Activated CD4-positive, alpha-beta T cell treated with anti-CD3 and anti-CD28 coated beads for 36 hours (primary cell): ENCODE measurements at regions not wholly inside any gene's neighbourhood (a gene's known extent, or its start where the extent isn't known, plus 50 kb on each side); places are given as distances from the start of the nearest gene placed in this dataset.
"Not testable (repeated sequence)": the region's sequence is repeated elsewhere in the genome, so short reads cannot be mapped to it uniquely, and the experiment has no call there.

Experiments
- ATAC-seq: fragments of 200-7000 bp; cut with Tn5 transposase; one replicate; pipeline ENCODE4 v1.10.0; 2021; ENCODE audit warnings: mild to moderate bottlenecking, moderate library complexity
- CTCF ChIA-PET: fragments of 350-600 bp; sonication (Branson Sonifier 250); formaldehyde crosslinking; loops from one replicate; lab custom pipeline; 2021; ENCODE audit warnings: antibody characterized with exemption; lab: Charles Lee
- POLR2A ChIA-PET: fragments of 350-600 bp; sonication (Branson Sonifier 250); formaldehyde crosslinking; loops from one replicate; lab custom pipeline; 2021; ENCODE audit warnings: antibody characterized with exemption, inconsistent platforms; lab: Charles Lee
- DNase-seq: peaks from one replicate; pipeline ENCODE4 v3.0.0-alpha.2; 2020
- H3K27ac Mint-ChIP-seq: one replicate; pipeline ENCODE4 v1.8.0; 2021; ENCODE audit warnings: mixed read lengths
- H3K27me3 Mint-ChIP-seq: one replicate; pipeline ENCODE4 v1.8.0; 2021; ENCODE audit warnings: mixed read lengths
- H3K36me3 Mint-ChIP-seq: one replicate; pipeline ENCODE4 v1.8.0; 2021; ENCODE audit warnings: low read depth, mixed read lengths
- H3K4me1 Mint-ChIP-seq: one replicate; pipeline ENCODE4 v1.8.0; 2021; ENCODE audit warnings: mixed read lengths
- H3K4me3 Mint-ChIP-seq: one replicate; pipeline ENCODE4 v1.8.0; 2021; ENCODE audit warnings: mild to moderate bottlenecking, moderate library complexity, mixed read lengths
- H3K9me3 Mint-ChIP-seq: one replicate; pipeline ENCODE4 v1.8.0; 2021; ENCODE audit warnings: low read depth, mixed read lengths
- intact Hi-C, 2 experiments: fragments of 100-400 bp; cut with DNase I in 1 of 2; cut with micrococcal nuclease in 1 of 2; formaldehyde crosslinking; loops; one replicate each; pipeline versions ENCODE4 v1.14.2 to v1.15.1; 2022 to 2024; cut with DNase I, micrococcal nuclease

- ATAC-seq (no peak), DNase-seq (no peak)
- no peak overlapping the region for H3K4me3 Mint-ChIP-seq
- no peaks in the 10 kb centered on the region for H3K27me3 Mint-ChIP-seq
- H3K36me3 Mint-ChIP-seq: no peaks in the 10 kb centered on the region
- no peaks in the 10 kb centered on the region for H3K9me3 Mint-ChIP-seq
- ChIA-PET POLR2A (no interaction called here), CTCF (no interaction called here)
- intact Hi-C loops: no loop called here
- H3K27ac Mint-ChIP-seq: no peak overlapping the region
- no peaks in the 10 kb centered on the region for H3K4me1 Mint-ChIP-seq
Measured at GRCh38 chr1:197985351-197985750, 68.2 kb downstream of the LHX9 start.

GRCh38 chr1:197986817-197987216, 69.6 kb downstream of the LHX9 start:
- no peaks in the 10 kb centered on the region for H3K27me3 Mint-ChIP-seq
- POLR2A ChIA-PET: no interaction called here
- H3K27ac Mint-ChIP-seq: no peak overlapping the region
- CTCF ChIA-PET: no interaction called here
- no peak overlapping the region for H3K4me3 Mint-ChIP-seq
- ATAC-seq (no peak), DNase-seq (no peak)
- intact Hi-C loops: no loop called here
- no peaks in the 10 kb centered on the region for H3K9me3 Mint-ChIP-seq
- H3K4me1 Mint-ChIP-seq: no peaks in the 10 kb centered on the region
- no peaks in the 10 kb centered on the region for H3K36me3 Mint-ChIP-seq

- ChIA-PET CTCF (interaction anchor here (0.7 kb wide), 1 partner anchor 21 kb away, joined by 3 read pairs; no protein-coding TSS in a partner anchor), POLR2A (no interaction called here)
- Mint-ChIP-seq H3K36me3 (no peaks in the 10 kb centered on the region), H3K27me3 (no peaks in the 10 kb centered on the region), H3K4me1 (no peaks in the 10 kb centered on the region), H3K9me3 (no peaks in the 10 kb centered on the region), H3K4me3 (no peak overlapping the region), H3K27ac (no peak overlapping the region)
- DNase-seq (no peak), ATAC-seq (no peak)
- intact Hi-C loops: no loop called here
Measured at GRCh38 chr1:197987294-197987693, 70.1 kb downstream of the LHX9 start.

DNA sequence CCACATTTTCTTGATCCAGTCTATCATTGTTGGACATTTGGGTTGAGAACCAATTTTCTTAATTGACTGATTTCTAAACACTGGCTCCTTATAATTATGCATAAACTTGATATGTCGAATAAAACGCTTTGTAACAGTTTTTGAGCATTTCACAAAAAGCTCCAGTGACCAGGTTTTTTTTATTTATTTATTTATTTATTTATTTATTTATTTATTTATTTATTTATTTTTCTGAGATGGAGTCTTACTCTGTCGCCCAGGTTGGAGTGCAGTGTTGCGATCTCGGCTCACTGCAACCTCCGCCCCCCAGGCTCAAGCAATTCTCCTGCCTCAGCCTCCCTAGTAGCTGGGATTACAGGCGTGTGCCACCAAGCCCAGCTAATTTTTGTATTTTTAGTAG, 71.4 kb downstream of the LHX9 start:
- intact Hi-C loops, H3K27ac Mint-ChIP-seq, POLR2A ChIA-PET, H3K36me3 Mint-ChIP-seq, DNase-seq, H3K9me3 Mint-ChIP-seq, H3K4me3 Mint-ChIP-seq, ATAC-seq, H3K4me1 Mint-ChIP-seq, H3K27me3 Mint-ChIP-seq, CTCF ChIA-PET: not testable (repeated sequence)

GRCh38 chr1:197989058-197989457, 71.9 kb downstream of the LHX9 start:
- no peak overlapping the region for H3K27ac Mint-ChIP-seq
- H3K27me3 Mint-ChIP-seq: no peaks in the 10 kb centered on the region
- H3K4me3 Mint-ChIP-seq: no peak overlapping the region
- DNase-seq (no peak), ATAC-seq (no peak)
- H3K4me1 Mint-ChIP-seq: no peaks in the 10 kb centered on the region
- no peaks in the 10 kb centered on the region for H3K36me3 Mint-ChIP-seq
- H3K9me3 Mint-ChIP-seq: no peaks in the 10 kb centered on the region
- POLR2A ChIA-PET: no interaction called here
- CTCF ChIA-PET: no interaction called here
- intact Hi-C loops: no loop called here

DNA sequence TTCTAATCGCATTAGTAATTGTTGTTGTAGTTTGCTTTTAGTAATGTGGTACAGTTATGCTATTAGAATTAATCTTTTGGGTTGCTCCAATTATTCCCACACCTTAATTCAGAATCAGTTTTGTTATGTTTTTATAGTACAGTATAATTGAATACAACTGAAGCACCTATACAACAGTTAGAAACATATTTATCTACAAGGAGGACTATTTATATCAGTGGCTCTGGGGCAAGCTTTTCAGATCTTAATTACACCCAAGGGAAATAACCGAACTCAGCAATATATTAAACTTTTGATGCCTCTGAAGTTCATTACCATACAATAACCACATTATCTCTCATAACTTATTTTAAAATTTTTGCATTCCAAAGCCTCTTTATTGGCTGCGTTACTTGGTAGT, 74.4 kb downstream of the LHX9 start:
- ATAC-seq (no peak), DNase-seq (no peak)
- H3K27me3 Mint-ChIP-seq: peaks cover 2% of the 10 kb centered on the region
- no peak overlapping the region for H3K27ac Mint-ChIP-seq
- POLR2A ChIA-PET: no interaction called here
- H3K36me3 Mint-ChIP-seq: no peaks in the 10 kb centered on the region
- CTCF ChIA-PET: no interaction called here
- H3K4me1 Mint-ChIP-seq: peaks cover 3% of the 10 kb centered on the region
- intact Hi-C loops: no loop called here
- no peaks in the 10 kb centered on the region for H3K9me3 Mint-ChIP-seq
- H3K4me3 Mint-ChIP-seq: no peak overlapping the region

DNA sequence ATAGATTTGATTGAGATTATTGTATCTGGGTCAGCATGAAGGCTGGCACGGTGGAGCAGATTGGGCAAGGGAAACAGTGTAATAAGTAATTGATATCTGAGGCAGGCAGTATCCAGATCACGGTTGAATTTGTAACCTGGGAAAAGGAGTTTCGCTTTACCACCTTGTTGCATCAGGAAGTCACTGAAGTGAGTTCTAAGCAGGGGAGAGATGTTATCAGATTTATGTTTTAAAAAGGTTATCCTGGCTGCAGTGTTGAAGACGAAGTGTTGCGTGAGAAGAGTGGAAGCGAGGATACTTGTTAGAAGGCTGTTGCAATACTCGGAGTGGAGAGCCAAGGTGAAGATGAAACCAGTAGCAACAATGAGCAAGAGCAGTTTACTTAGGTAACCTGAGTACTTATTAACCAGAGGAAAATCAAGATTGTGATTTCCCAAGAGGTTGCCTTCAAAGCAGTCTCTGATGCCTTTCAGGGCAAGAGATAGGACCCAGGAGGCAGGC, 77.8 kb downstream of the LHX9 start:
- intact Hi-C loops: no loop called here
- Mint-ChIP-seq H3K9me3 (no peaks in the 10 kb centered on the region), H3K27ac (no peak overlapping the region), H3K4me1 (peaks cover 3% of the 10 kb centered on the region), H3K36me3 (no peaks in the 10 kb centered on the region), H3K4me3 (no peak overlapping the region), H3K27me3 (peaks cover 2% of the 10 kb centered on the region)
- POLR2A ChIA-PET: no interaction called here
- DNase-seq (no peak), ATAC-seq (no peak)
- CTCF ChIA-PET: interaction anchor here (0.6 kb wide), 1 partner anchor 599 kb away, joined by 4 read pairs; no protein-coding TSS in a partner anchor

GRCh38 chr1:197995408-197996258, 78.5 kb downstream of the LHX9 start:
- ATAC-seq (no peak), DNase-seq (no peak)
- Mint-ChIP-seq H3K9me3 (no peaks in the 10 kb centered on the region), H3K27ac (no peak overlapping the region), H3K4me3 (no peak overlapping the region), H3K27me3 (peaks cover 2% of the 10 kb centered on the region), H3K36me3 (no peaks in the 10 kb centered on the region), H3K4me1 (peaks cover 3% of the 10 kb centered on the region)
- ChIA-PET CTCF (interaction anchor here (0.6 kb wide), 1 partner anchor 598 kb away, joined by 4 read pairs; no protein-coding TSS in a partner anchor), POLR2A (no interaction called here)
- intact Hi-C loops: no loop called here

DNA sequence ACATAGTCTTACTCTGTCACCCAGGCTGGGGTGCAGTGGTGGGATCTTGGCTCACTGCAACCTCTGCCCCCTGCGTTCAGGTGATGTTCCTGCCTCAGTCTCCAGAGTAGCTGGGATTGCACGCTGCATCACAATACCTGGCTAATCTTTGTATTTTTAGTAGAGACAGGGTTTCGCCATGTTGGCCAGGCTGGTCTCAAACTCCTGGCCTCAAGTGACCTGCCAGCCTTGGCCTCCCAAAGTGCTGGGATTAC, 79.0 kb downstream of the LHX9 start:
- H3K27me3 Mint-ChIP-seq, POLR2A ChIA-PET: not testable (repeated sequence)

DNA sequence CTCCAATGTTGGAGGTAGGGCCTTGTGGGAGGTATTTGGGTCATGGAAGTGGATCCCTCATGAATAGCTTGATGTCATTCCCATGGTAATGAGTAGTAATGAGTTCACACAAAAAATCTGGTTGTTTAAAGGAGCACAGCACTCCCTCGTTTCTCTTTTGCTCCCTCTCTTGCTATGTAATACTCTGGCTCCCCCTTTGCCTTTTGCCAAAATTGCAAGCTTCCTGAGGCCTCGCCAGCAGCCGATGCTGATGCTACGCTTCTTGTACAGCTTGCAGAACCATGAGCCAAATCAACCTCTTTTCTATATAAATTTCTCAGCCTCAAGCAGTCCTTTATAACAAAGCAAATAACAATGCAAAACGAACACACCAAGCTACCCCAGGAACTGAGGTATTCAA, 80.9 kb downstream of the LHX9 start:
- no peaks in the 10 kb centered on the region for H3K9me3 Mint-ChIP-seq
- ChIA-PET POLR2A (no interaction called here), CTCF (no interaction called here)
- no peak overlapping the region for H3K4me3 Mint-ChIP-seq
- H3K36me3 Mint-ChIP-seq: no peaks in the 10 kb centered on the region
- H3K27me3 Mint-ChIP-seq: peaks cover 2% of the 10 kb centered on the region
- DNase-seq: no peak
- ATAC-seq: no peak
- intact Hi-C loops: no loop called here
- peaks cover 3% of the 10 kb centered on the region for H3K4me1 Mint-ChIP-seq
- no peak overlapping the region for H3K27ac Mint-ChIP-seq

More for the DNA sequence above, 79.0 kb downstream of the LHX9 start:
- CTCF ChIA-PET, H3K27ac Mint-ChIP-seq, DNase-seq, H3K36me3 Mint-ChIP-seq, H3K4me1 Mint-ChIP-seq, H3K4me3 Mint-ChIP-seq, H3K9me3 Mint-ChIP-seq, ATAC-seq, intact Hi-C loops: not testable (repeated sequence)

GRCh38 chr1:198001776-198002408, 84.7 kb downstream of the LHX9 start:
- H3K27me3 Mint-ChIP-seq: no peaks in the 10 kb centered on the region
- ChIA-PET CTCF (no interaction called here), POLR2A (no interaction called here)
- H3K9me3 Mint-ChIP-seq: no peaks in the 10 kb centered on the region
- H3K27ac Mint-ChIP-seq: no peak overlapping the region
- ATAC-seq (no peak), DNase-seq (no peak)
- H3K4me1 Mint-ChIP-seq: no peaks in the 10 kb centered on the region
- intact Hi-C loops: no loop called here
- no peak overlapping the region for H3K4me3 Mint-ChIP-seq
- no peaks in the 10 kb centered on the region for H3K36me3 Mint-ChIP-seq

DNA sequence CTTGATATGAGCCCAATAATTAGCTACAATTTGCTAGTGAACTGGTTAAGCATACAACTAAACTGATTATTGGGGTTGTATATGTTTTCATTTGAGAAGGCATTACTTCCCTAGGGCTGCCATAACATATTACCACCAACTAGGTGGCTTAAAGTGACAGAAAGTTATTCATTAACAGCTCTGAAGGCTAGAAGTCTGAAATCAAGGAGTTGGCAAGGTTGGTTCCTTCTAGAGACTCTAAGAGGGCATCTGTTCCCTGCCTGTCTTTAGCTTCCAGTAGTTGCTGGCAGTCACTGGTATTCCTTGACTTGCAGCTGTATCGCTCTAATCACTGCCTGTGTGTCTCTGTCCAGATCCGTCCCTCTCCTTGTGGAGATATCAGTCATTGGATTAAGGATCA, 86.3 kb downstream of the LHX9 start:
- Mint-ChIP-seq H3K27ac (no peak overlapping the region), H3K4me1 (no peaks in the 10 kb centered on the region), H3K4me3 (no peak overlapping the region), H3K27me3 (no peaks in the 10 kb centered on the region), H3K36me3 (no peaks in the 10 kb centered on the region), H3K9me3 (peaks cover 1% of the 10 kb centered on the region)
- no peak for DNase-seq
- ChIA-PET POLR2A (no interaction called here), CTCF (interaction anchor here (0.5 to 1.2 kb wide), 3 partner anchors 8 to 912 kb away, joined by 3 to 4 read pairs (median 3); no protein-coding TSS in a partner anchor)
- no peak for ATAC-seq
- intact Hi-C loops: no loop called here
